H1 (cell line): ENCODE measurements at regions not wholly inside any gene's neighbourhood (a gene's known extent, or its start where the extent isn't known, plus 50 kb on each side); places are given as distances from the start of the nearest gene placed in this dataset.
A peak's percentile ranks its signal among the peaks of the same experiment; 100 is the strongest.

Experiments used
- CTCF ChIA-PET: fragments of 300-600 bp; sonication (Branson Sonifier 250); formaldehyde crosslinking; loops from one replicate; lab custom pipeline; 2021; ENCODE audit not compliant: partially characterized antibody; lab: Charles Lee
- POLR2A ChIA-PET: fragments of 300-600 bp; sonication (Branson Sonifier 250); formaldehyde crosslinking; loops from one replicate; lab custom pipeline; 2021; ENCODE audit warnings: inconsistent platforms; ENCODE audit not compliant: partially characterized antibody; lab: Charles Lee
- DNase-seq, 2 experiments: peaks; one replicate each; pipeline versions ENCODE4 v3.0.0 to v3.0.0-alpha.2; 2010 to 2022; ENCODE audit warnings: low spot score in 2 of 2, low read depth in 1 of 2, mixed read lengths in 1 of 2
- FAIRE-seq: peaks from 2 replicates; lab custom pipeline; 2011; peaks lifted over from hg19 to GRCh38; lab: Jason Lieb, UNC
- H2AFZ ChIP-seq: 2 replicates; pipeline ENCODE4 v1.8.1; 2012; ENCODE audit warnings: low read length, inconsistent platforms
- H2AK5ac ChIP-seq: 2 replicates; pipeline ENCODE4 v1.6.1; 2013; ENCODE audit warnings: low read depth, low read length
- H2BK120ac ChIP-seq: replicated peaks from 2 replicates; pipeline ENCODE3; 2013; ENCODE audit warnings: low read depth, low read length, inconsistent platforms
- H2BK12ac ChIP-seq: 2 replicates; pipeline ENCODE4 v1.6.1; 2013; ENCODE audit warnings: low read depth, low read length
- H2BK15ac ChIP-seq: 2 replicates; pipeline ENCODE4 v1.6.1; 2013; ENCODE audit warnings: low read length
- H2BK20ac ChIP-seq: 2 replicates; pipeline ENCODE4 v1.6.1; 2013; ENCODE audit warnings: low read length
- H2BK5ac ChIP-seq: 2 replicates; pipeline ENCODE4 v1.6.1; 2013; ENCODE audit warnings: low read depth, low read length
- H3K14ac ChIP-seq: 2 replicates; pipeline ENCODE4 v1.6.1; 2013; ENCODE audit warnings: inconsistent platforms; ENCODE audit not compliant: insufficient read length
- H3K18ac ChIP-seq: 2 replicates; pipeline ENCODE4 v1.6.1; 2013; ENCODE audit warnings: low read length; ENCODE audit errors: extremely low read depth
- H3K23ac ChIP-seq: 2 replicates; pipeline ENCODE4 v1.6.1; 2013; ENCODE audit warnings: inconsistent platforms; ENCODE audit not compliant: insufficient read length
- H3K23me2 ChIP-seq: 2 replicates; pipeline ENCODE4 v1.6.1; 2013; ENCODE audit warnings: low read depth, low read length
- H3K27ac ChIP-seq: 2 replicates; pipeline ENCODE4 v1.6.1; 2011; ENCODE audit warnings: low read depth, low read length, inconsistent platforms
- H3K27me3 ChIP-seq, 4 experiments: replicated peaks in 1 of 4; 1 replicate in 1 of 4; 2 replicates in 3 of 4; pipeline versions ENCODE4 v1.6.1 to v1.8.1; 2011 to 2013; ENCODE audit warnings: low read length in 3 of 4, mild to moderate bottlenecking in 3 of 4, inconsistent platforms in 2 of 4, mixed read lengths in 2 of 4, moderate library complexity in 1 of 4; ENCODE audit not compliant: control insufficient read depth in 3 of 4, insufficient read depth in 3 of 4; ENCODE audit errors: extremely low read depth in 1 of 4
- H3K36me3 ChIP-seq, 4 experiments: 2 replicates each; pipeline versions ENCODE4 v1.6.1 to v1.8.1; 2011 to 2013; ENCODE audit warnings: mild to moderate bottlenecking in 4 of 4, low read length in 3 of 4, moderate library complexity in 2 of 4, control low read depth in 1 of 4, inconsistent platforms in 1 of 4; ENCODE audit not compliant: insufficient read depth in 4 of 4, control insufficient read depth in 2 of 4
- H3K4ac ChIP-seq: replicated peaks from 2 replicates; pipeline ENCODE3; 2013; ENCODE audit warnings: low read length, low read depth, mixed read lengths, inconsistent platforms; ENCODE audit not compliant: insufficient read length
- H3K4me1 ChIP-seq, 4 experiments: replicated peaks in 1 of 4; 1 replicate in 1 of 4; 2 replicates in 3 of 4; pipeline versions ENCODE4 v1.6.1 to v1.8.1; 2011 to 2013; ENCODE audit warnings: low read length in 3 of 4, inconsistent platforms in 2 of 4, mixed read lengths in 1 of 4; ENCODE audit not compliant: insufficient read depth in 4 of 4, control insufficient read depth in 3 of 4
- H3K4me2 ChIP-seq, 2 experiments: 2 replicates each; pipeline versions ENCODE4 v1.6.1 to v1.8.1; 2011 to 2013; ENCODE audit warnings: low read depth in 2 of 2, low read length in 2 of 2, control low read depth in 1 of 2, inconsistent platforms in 1 of 2, mild to moderate bottlenecking in 1 of 2; ENCODE audit not compliant: insufficient read depth in 1 of 2
- H3K4me3 ChIP-seq, 4 experiments: fragments of 200-600, 300-600 bp in 1 of 4; sonication (generic), shearing (Covaris generic), sonication (Bioruptor Twin) in 1 of 4; 2 replicates each; pipeline versions ENCODE4 v1.5.1 to v1.8.1; 2011 to 2016; ENCODE audit warnings: low read length in 4 of 4, low read depth in 3 of 4, control low read depth in 2 of 4, inconsistent platforms in 2 of 4, mild to moderate bottlenecking in 2 of 4, mixed read lengths in 1 of 4, moderate library complexity in 1 of 4; ENCODE audit not compliant: insufficient read depth in 2 of 4; ENCODE audit errors: extremely low read depth in 1 of 4
- H3K56ac ChIP-seq: replicated peaks from 2 replicates; pipeline ENCODE3; 2013; ENCODE audit warnings: low read depth, mild to moderate bottlenecking, mixed read lengths, low read length, inconsistent platforms; ENCODE audit not compliant: insufficient read length
- H3K79me1 ChIP-seq: 2 replicates; pipeline ENCODE4 v1.6.1; 2013; ENCODE audit warnings: low read depth, low read length, control low read depth
- H3K79me2 ChIP-seq, 2 experiments: 2 replicates each; pipeline versions ENCODE4 v1.6.1 to v1.8.1; 2012 to 2013; ENCODE audit warnings: low read length in 2 of 2, mild to moderate bottlenecking in 2 of 2, inconsistent platforms in 1 of 2; ENCODE audit not compliant: insufficient read depth in 2 of 2, control insufficient read depth in 1 of 2
- H3K9ac ChIP-seq, 4 experiments: replicated peaks in 1 of 4; 1 replicate in 1 of 4; 2 replicates in 3 of 4; pipeline versions ENCODE4 v1.6.1 to v1.8.1; 2011 to 2013; ENCODE audit warnings: low read depth in 3 of 4, low read length in 3 of 4, control low read depth in 2 of 4, mild to moderate bottlenecking in 2 of 4, moderate library complexity in 2 of 4, inconsistent platforms in 1 of 4; ENCODE audit errors: extremely low read depth in 1 of 4
- H3K9me3 ChIP-seq, 2 experiments: 2 replicates each; pipeline versions ENCODE4 v1.6.1 to v1.8.1; 2012 to 2013; ENCODE audit warnings: mild to moderate bottlenecking in 2 of 2, moderate library complexity in 2 of 2, control low read depth in 1 of 2, inconsistent platforms in 1 of 2, low read depth in 1 of 2, low read length in 1 of 2, mixed read lengths in 1 of 2; ENCODE audit not compliant: insufficient read depth in 2 of 2
- H4K20me1 ChIP-seq, 2 experiments: replicated peaks in 1 of 2; 2 replicates each; pipeline versions ENCODE3 to v1.8.1; 2011 to 2013; ENCODE audit warnings: inconsistent platforms in 2 of 2, low read length in 2 of 2, mild to moderate bottlenecking in 1 of 2; ENCODE audit not compliant: insufficient read depth in 2 of 2, control insufficient read depth in 1 of 2
- H4K5ac ChIP-seq: 2 replicates; pipeline ENCODE4 v1.6.1; 2013; ENCODE audit warnings: low read length, low read depth, mixed read lengths, inconsistent platforms; ENCODE audit not compliant: insufficient read length
- H4K8ac ChIP-seq: 2 replicates; pipeline ENCODE4 v1.8.0; 2013; ENCODE audit warnings: mild to moderate bottlenecking, moderate library complexity, low read length, inconsistent platforms; ENCODE audit not compliant: insufficient read depth; ENCODE audit errors: extremely low read depth
- H4K91ac ChIP-seq: replicated peaks from 2 replicates; pipeline ENCODE3; 2013; ENCODE audit warnings: low read length, mixed read lengths, inconsistent platforms; ENCODE audit not compliant: insufficient read length
- CREB1 ChIP-seq: IDR thresholded peaks from 2 replicates; pipeline ENCODE4 v1.6.1; 2012; ENCODE audit warnings: inconsistent platforms
- PHF8 ChIP-seq: fragments of 200-600 bp; sonication (generic); conservative IDR thresholded peaks from 2 replicates; pipeline ENCODE4 v1.7.1; 2012; ENCODE audit warnings: low read depth, mild to moderate bottlenecking, inconsistent platforms, low read length, moderate library complexity
- RAD21 ChIP-seq, 2 experiments: IDR thresholded peaks in 1 of 2; conservative IDR thresholded peaks in 1 of 2; 2 replicates each; pipeline ENCODE4 v1.6.1; 2011; ENCODE audit warnings: low read depth in 2 of 2, low read length in 2 of 2, improper control_type of control experiment in 1 of 2, inconsistent platforms in 1 of 2, mild to moderate bottlenecking in 1 of 2, moderate library complexity in 1 of 2
- RNF2 ChIP-seq: fragments of 200-900, 300-1000 bp; sonication (generic); IDR thresholded peaks from 2 replicates; pipeline ENCODE4 v1.7.1; 2016; ENCODE audit warnings: borderline replicate concordance, low read depth, mild to moderate bottlenecking, antibody characterized with exemption, low read length; ENCODE audit not compliant: poor library complexity, severe bottlenecking; ENCODE audit errors: missing control alignments
- SIN3A ChIP-seq, 2 experiments: IDR thresholded peaks in 1 of 2; conservative IDR thresholded peaks in 1 of 2; 2 replicates each; pipeline ENCODE4 v1.6.1; 2011 to 2012; ENCODE audit warnings: low read length in 2 of 2, improper control_type of control experiment in 1 of 2, low read depth in 1 of 2, mild to moderate bottlenecking in 1 of 2
- SP1 ChIP-seq: IDR thresholded peaks from 2 replicates; pipeline ENCODE4 v1.6.1; 2011; ENCODE audit warnings: low read depth, low read length
- TAF1 ChIP-seq: IDR thresholded peaks from 2 replicates; pipeline ENCODE4 v1.6.1; 2011; ENCODE audit warnings: mild to moderate bottlenecking, low read depth, low read length
- USF2 ChIP-seq: IDR thresholded peaks from 2 replicates; pipeline ENCODE4 v1.6.1; 2011; ENCODE audit warnings: low read length, improper control_type of control experiment
- WGBS, 2 experiments: shearing (Covaris generic) in 1 of 2; methylation state at CpG; one replicate each; pipeline versions ENCODE4 v1.1.6 to v1.1.7; 2013 to 2015; ENCODE audit warnings: low lambda C conversion rate in 2 of 2, mixed read lengths in 2 of 2, inconsistent platforms in 1 of 2, low coverage in 1 of 2, missing lambda C conversion rate in 1 of 2; ENCODE audit not compliant: insufficient replicate concordance in 2 of 2, insufficient coverage in 1 of 2, insufficient read length in 1 of 2; ENCODE audit errors: extremely low coverage in 1 of 2, missing lambda C conversion rate in 1 of 2; 5-methylcytosine and 5-hydroxymethylcytosine counted together

GRCh38 chr6:20334962-20335361 is 66.7 kb upstream of the E2F3 start:
- Histone ChIP-seq H2BK5ac (no peak overlapping the region), H4K5ac (no peak overlapping the region), H2AK5ac (no peak overlapping the region), H3K56ac (no peak overlapping the region), H4K8ac (no peak overlapping the region), H3K36me3 (no peaks in the 10 kb centered on the region), H3K14ac (no peak overlapping the region), H3K9me3 (no peaks in the 10 kb centered on the region), H3K23me2 (no peaks in the 10 kb centered on the region), H3K9ac (no peak overlapping the region), H2BK12ac (no peak overlapping the region), H4K20me1 (no peaks in the 10 kb centered on the region), H4K91ac (no peak overlapping the region), H2BK120ac (no peak overlapping the region), H2BK20ac (no peak overlapping the region), H3K4ac (no peak overlapping the region), H3K23ac (no peak overlapping the region), H2AFZ (0 out of 2 replicates have a peak overlapping the region, but pooled peaks have one; percentile 34)
- no peak for FAIRE-seq
- 90% methylated on average over 1 of the region's 1 CpG; no CpG with 5 or more reads in 1 of the 2 experiments for WGBS, 2 experiments
- CTCF ChIA-PET = interaction anchor here (1.2 kb wide), 1 partner anchor 193 kb away, joined by 3 read pairs; no protein-coding TSS in a partner anchor
- no peak for TF ChIP-seq TAF1
- TF ChIP-seq PHF8 = no peak
- TF ChIP-seq RAD21 (IDR thresholded peaks at IDR 0.05 in 1 of 2, conservative IDR thresholded peaks at IDR 0.05 in 1 of 2; ENCODE audit: low read depth in 2 of 2, low read length in 2 of 2) = no peak
- TF ChIP-seq CREB1 = no peak
- no peak for TF ChIP-seq RNF2
- TF ChIP-seq SIN3A (conservative IDR thresholded peaks at IDR 0.05 in 1 of 2, IDR thresholded peaks at IDR 0.05 in 1 of 2; ENCODE audit: low read depth in 1 of 2, low read length in 2 of 2) = no peak
- no peak for TF ChIP-seq USF2
- no peak for TF ChIP-seq SP1
- TF ChIP-seq, all 59 proteins: peak for 0
- no peak for DNase-seq
- Histone ChIP-seq H3K4me3 (no peak overlapping the region), H2BK15ac (no peak overlapping the region), H3K79me1 (no peaks in the 10 kb centered on the region), H3K4me2 (no peak overlapping the region), H3K27ac (no peak overlapping the region), H3K27me3 (no peaks in the 10 kb centered on the region), H3K79me2 (no peaks in the 10 kb centered on the region), H3K4me1 (no peaks in the 10 kb centered on the region), H3K18ac (no peak overlapping the region)
- POLR2A ChIA-PET = no interaction called here
